Esophagus squamous epithelium (tissue), 5 donors: ENCODE measurements at regions not wholly inside any gene's neighbourhood (a gene's known extent, or its start where the extent isn't known, plus 50 kb on each side); places are given as distances from the start of the nearest gene placed in this dataset.

Experiments
- DNase-seq: peaks from one replicate; lab custom pipeline; 2025; lab: John Stamatoyannopoulos, UW
- H3K27ac ChIP-seq, 4 donors: fragments of 200-600 bp; sonication (generic); one replicate each; pipeline ENCODE4 v1.5.1; 2016 to 2019; ENCODE audit warnings: mild to moderate bottlenecking in 1 of 4
- H3K27me3 ChIP-seq, 4 donors: fragments of 200-600 bp; sonication (generic); 1 replicate in 3 of 4; 2 replicates in 1 of 4; pipeline versions ENCODE4 v1.5.1 to v1.6.0; 2017 to 2021; ENCODE audit warnings: antibody characterized with exemption in 1 of 4
- H3K36me3 ChIP-seq, 3 donors: fragments of 200-600 bp; sonication (generic); one replicate each; pipeline ENCODE4 v1.5.1; 2016 to 2019
- H3K4me1 ChIP-seq, 3 donors: fragments of 200-600 bp; sonication (generic); one replicate each; pipeline ENCODE4 v1.5.1; 2017 to 2019
- H3K4me3 ChIP-seq, 4 donors: fragments of 200-600 bp; sonication (generic); 1 replicate in 3 of 4; 2 replicates in 1 of 4; pipeline ENCODE4 v1.5.1; 2016 to 2019; ENCODE audit warnings: mild to moderate bottlenecking in 2 of 4, moderate library complexity in 1 of 4
- H3K9me3 ChIP-seq, 3 donors: fragments of 200-600 bp; sonication (generic); one replicate each; pipeline ENCODE4 v1.5.1; 2016 to 2019
- CTCF ChIP-seq, 6 experiments: fragments of 450-650 bp in 4 of 6; fragments of 200-600 bp in 2 of 6; sonication (generic) in 2 of 6; IDR thresholded peaks; one replicate each; pipeline ENCODE4 v1.5.1; 2016 to 2019; ENCODE audit warnings: antibody characterized with exemption in 6 of 6, mild to moderate bottlenecking in 4 of 6, moderate library complexity in 4 of 6
- POLR2A ChIP-seq, 4 donors: fragments of 450-650 bp; IDR thresholded peaks; one replicate each; pipeline ENCODE4 v1.6.1; 2017; ENCODE audit warnings: antibody characterized with exemption in 4 of 4, mild to moderate bottlenecking in 4 of 4, moderate library complexity in 3 of 4
- WGBS, 2 donors: methylation state at CpG; one replicate each; pipeline ENCODE4 v1.1.5; 2018; 5-methylcytosine and 5-hydroxymethylcytosine counted together
- intact Hi-C: fragments of 100-400 bp; cut with DNase I; formaldehyde crosslinking; loops from one replicate; pipeline ENCODE4 v1.15.0; 2022
- donor health status: DM: yes; HTN: yes; CAD: no.

- H3K36me3 ChIP-seq, result no peaks in the 10 kb centered on the region
- TF ChIP-seq POLR2A (IDR thresholded peaks at IDR 0.05) (no peak), CTCF (IDR thresholded peaks at IDR 0.05) (no peak)
- H3K27ac ChIP-seq, result no peak overlapping the region
- intact Hi-C loops, result no loop called here
- H3K4me3 ChIP-seq, result no peak overlapping the region
- no peaks in the 10 kb centered on the region for H3K27me3 ChIP-seq
- H3K9me3 ChIP-seq, result peaks cover 0 to 13% (median 7%) of the 10 kb centered on the region in 3 donors
- 56 to 71% methylated on average over 2 to 3 of the region's 3 CpGs for WGBS, 2 donors
- no peak for DNase-seq
- no peaks in the 10 kb centered on the region for H3K4me1 ChIP-seq
Observed at GRCh38 chr2:5329763-5330162, 362.4 kb upstream of the SOX11 start.

DNA sequence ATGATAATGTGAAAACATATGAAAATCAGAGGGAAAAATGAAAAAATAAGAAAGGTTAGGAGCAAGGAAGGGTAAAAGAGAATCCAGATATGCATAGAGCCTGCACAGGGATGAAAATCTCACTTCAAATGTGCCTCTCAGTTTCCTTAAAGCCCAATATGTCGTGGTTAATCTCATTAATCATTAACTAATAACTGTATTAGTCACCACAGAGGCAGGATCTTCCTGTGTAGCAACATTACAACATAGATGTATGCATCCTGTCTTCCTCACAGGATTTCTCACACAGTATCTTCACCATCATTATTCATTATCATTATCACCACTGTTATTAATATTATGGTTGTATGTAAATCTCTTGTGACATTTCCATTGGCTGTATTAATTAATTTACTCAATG lies 361.2 kb upstream of the SOX11 start:
- H3K36me3 ChIP-seq, result no peaks in the 10 kb centered on the region
- H3K27ac ChIP-seq, result no peak overlapping the region
- H3K4me1 ChIP-seq, result no peaks in the 10 kb centered on the region
- H3K9me3 ChIP-seq, result peaks cover 0 to 4% (median 0%) of the 10 kb centered on the region in 3 donors
- WGBS, 2 donors, result 8 to 17% methylated on average over 1 of the region's 1 CpG
- no peaks in the 10 kb centered on the region for H3K27me3 ChIP-seq
- no peak for TF ChIP-seq POLR2A (IDR thresholded peaks at IDR 0.05)
- TF ChIP-seq CTCF (IDR thresholded peaks at IDR 0.05), result no peak
- DNase-seq, result no peak
- H3K4me3 ChIP-seq, result no peak overlapping the region
- intact Hi-C loops, result no loop called here

DNA sequence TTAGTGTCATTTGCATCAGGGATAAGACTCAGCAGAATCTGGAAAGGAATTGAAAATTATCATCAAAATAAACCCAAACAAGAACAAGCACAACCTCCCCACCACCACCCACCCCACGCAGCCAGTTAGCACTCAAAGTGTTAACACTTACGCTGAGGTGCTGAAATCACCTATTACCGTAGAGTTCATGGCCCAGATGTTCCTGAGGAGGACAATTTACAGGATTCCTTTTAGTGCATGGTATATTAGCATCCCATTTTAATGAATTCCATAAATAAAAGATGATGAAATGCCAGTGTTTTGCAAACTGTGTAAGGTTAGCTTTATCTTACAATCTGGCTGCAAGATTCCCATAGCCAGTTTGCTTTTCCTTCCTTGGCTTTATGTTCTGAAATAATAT lies 359.3 kb upstream of the SOX11 start:
- Histone ChIP-seq H3K9me3 (peaks cover 0 to 4% (median 0%) of the 10 kb centered on the region in 3 donors), H3K4me3 (no peak overlapping the region), H3K27me3 (no peaks in the 10 kb centered on the region), H3K27ac (no peak overlapping the region), H3K4me1 (no peaks in the 10 kb centered on the region), H3K36me3 (no peaks in the 10 kb centered on the region)
- TF ChIP-seq POLR2A (IDR thresholded peaks at IDR 0.05) (no peak), CTCF (IDR thresholded peaks at IDR 0.05) (no peak)
- intact Hi-C loops, result no loop called here
- DNase-seq, result no peak
- 74 to 83% methylated on average over 3 of the region's 3 CpGs for WGBS, 2 donors

DNA sequence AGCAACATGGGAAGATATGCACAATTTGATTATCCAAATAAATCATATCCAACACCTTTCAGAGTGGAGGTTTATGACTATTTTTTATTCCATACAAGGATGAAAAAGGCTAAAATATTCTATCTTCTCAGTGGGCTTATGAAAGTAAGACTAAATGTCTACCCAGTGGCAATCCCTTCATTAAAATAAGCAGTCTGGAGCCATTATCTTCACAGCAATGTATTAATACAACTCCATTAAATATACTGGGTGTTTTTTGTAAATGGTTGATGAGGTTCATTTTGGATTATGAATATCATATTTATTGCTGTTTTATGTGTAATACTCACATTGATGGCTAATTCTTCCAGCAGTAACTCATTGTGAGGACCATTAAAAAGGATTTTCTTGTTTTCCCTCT lies 352.7 kb upstream of the SOX11 start:
- no peaks in the 10 kb centered on the region for H3K4me1 ChIP-seq
- H3K27me3 ChIP-seq, result no peaks in the 10 kb centered on the region
- H3K9me3 ChIP-seq, result no peaks in the 10 kb centered on the region
- H3K27ac ChIP-seq, result no peak overlapping the region
- DNase-seq, result no peak
- no peak overlapping the region for H3K4me3 ChIP-seq
- no peaks in the 10 kb centered on the region for H3K36me3 ChIP-seq
- no peak for TF ChIP-seq POLR2A (IDR thresholded peaks at IDR 0.05)
- no peak for TF ChIP-seq CTCF (IDR thresholded peaks at IDR 0.05)
- intact Hi-C loops, result no loop called here

- no peaks in the 10 kb centered on the region for H3K27me3 ChIP-seq
- H3K36me3 ChIP-seq, result no peaks in the 10 kb centered on the region
- H3K27ac ChIP-seq, result no peak overlapping the region
- H3K4me3 ChIP-seq, result no peak overlapping the region
- 12 to 45% methylated on average over 4 to 5 of the region's 6 CpGs for WGBS, 2 donors
- intact Hi-C loops, result no loop called here
- H3K4me1 ChIP-seq, result no peaks in the 10 kb centered on the region
- H3K9me3 ChIP-seq, result no peaks in the 10 kb centered on the region
- DNase-seq, result no peak
- TF ChIP-seq CTCF (IDR thresholded peaks at IDR 0.05), result no peak
Observed at GRCh38 chr2:5343785-5344335, 348.3 kb upstream of the SOX11 start.
